GM12874 (cell line): ENCODE measurements at regions not wholly inside any gene's neighbourhood (a gene's known extent, or its start where the extent isn't known, plus 50 kb on each side); places are given as distances from the start of the nearest gene placed in this dataset.

Source experiments
- CTCF ChIP-seq: IDR thresholded peaks from 2 replicates; pipeline ENCODE4 v1.5.1; 2011; ENCODE audit warnings: low read depth, mild to moderate bottlenecking, control low read depth, low read length, moderate library complexity; ENCODE audit not compliant: insufficient read depth

- no peak for TF ChIP-seq CTCF
Measured at GRCh38 chr1:194709439-194709838, 1523.0 kb upstream of the B3GALT2 start.

GRCh38 chr1:194707074-194707473 is 1520.7 kb upstream of the B3GALT2 start:
- TF ChIP-seq CTCF, result no peak

DNA sequence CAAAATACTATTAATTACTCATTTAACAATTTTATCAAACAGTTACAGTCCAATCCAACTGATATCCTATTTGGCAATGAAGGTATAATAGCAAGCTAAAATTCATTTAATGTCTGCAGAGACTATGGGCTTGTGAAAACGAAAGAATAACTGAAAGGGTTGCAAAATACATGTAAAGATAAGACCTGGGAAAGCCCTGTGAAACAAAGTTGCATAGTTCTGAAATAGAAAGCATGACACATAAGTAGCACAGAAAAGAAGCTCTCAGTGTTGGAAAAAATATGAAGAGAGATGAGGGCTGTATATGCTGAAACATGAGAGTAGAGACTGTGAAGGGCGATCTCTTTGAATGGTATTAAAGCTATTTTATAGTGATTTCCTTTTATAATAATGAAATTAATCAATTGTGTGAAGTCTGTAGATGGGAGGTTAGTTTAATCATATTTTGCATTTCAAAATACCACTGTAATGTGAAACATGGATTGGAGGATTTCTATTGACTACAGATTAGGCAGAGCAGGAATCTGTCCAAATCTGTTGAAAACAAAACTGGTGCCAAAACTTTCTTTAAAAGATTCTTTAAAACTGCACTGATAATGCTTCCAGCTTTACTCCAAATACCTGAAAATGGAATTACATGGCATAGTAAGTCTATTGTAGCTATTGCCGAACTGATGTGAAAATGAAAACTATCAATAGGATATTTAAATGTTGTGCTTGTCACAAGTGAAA is 1518.9 kb upstream of the B3GALT2 start:
- TF ChIP-seq CTCF, result no peak

GRCh38 chr1:194698908-194699318 is 1512.5 kb upstream of the B3GALT2 start:
- no peak for TF ChIP-seq CTCF

DNA sequence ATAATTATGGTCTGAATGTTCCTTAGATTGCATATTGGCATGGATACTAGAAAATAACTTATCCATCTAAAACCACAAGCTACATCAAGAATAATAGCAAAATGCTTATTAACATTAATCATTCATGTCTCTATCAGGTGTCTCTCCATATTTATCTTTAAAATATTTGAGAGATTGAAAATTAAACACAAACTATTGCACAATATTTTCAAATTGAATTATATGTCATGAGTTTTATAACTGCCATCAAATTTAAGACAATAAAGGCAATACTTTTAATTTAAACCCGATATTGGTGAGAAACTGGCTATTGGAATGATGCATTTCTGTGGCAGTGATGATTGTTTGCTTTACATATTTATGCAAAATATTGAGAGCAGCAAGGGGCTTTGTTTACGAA is 1506.8 kb upstream of the B3GALT2 start:
- no peak for TF ChIP-seq CTCF

DNA sequence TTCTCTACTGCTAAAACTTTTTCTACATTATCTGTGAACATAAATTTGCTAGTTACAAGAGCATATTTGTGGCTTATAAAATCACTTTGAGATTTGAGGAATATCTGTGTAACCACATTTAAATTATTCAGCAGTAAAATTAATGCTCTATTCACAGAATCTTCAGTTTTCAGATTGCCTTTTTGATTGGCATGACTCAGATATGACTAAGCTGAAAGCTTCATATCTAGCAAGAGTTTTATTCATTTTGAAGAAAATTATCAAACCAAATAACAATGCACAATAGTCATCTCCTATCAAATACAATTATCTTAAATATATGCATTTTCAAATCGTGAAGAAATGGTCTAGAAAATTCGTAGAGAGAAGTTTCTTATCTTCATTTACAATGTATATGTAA is 1498.2 kb upstream of the B3GALT2 start:
- TF ChIP-seq CTCF, result no peak

DNA sequence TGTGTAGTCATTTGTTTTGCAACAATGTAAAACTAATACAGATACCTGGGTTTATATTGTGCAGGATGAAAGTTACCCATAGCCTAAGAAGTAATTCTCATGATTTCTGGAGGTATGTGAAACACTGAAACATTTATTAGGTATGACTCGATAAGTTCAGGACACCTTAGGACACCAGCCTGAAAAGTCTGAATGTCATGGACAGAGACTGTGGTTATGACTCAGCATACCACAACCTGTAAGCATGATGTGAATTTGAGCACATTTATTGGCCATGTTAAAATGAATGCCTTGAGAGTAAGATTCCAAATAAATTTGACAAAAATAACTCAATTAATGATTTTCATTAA is 1471.7 kb upstream of the B3GALT2 start:
- TF ChIP-seq CTCF, result no peak
